OCI-LY3 (cell line): ENCODE measurements at regions not wholly inside any gene's neighbourhood (a gene's known extent, or its start where the extent isn't known, plus 50 kb on each side); places are given as distances from the start of the nearest gene placed in this dataset.

Experiments used
- EZH2phosphoT487 ChIP-seq: fragments of 200-600 bp; shearing (Covaris generic); IDR thresholded peaks from 2 replicates; pipeline ENCODE4 v1.6.1; 2018; ENCODE audit warnings: antibody characterized with exemption, mixed run types, low read depth
- TF ChIP-seq, protein P1 (sequence below): fragments of 200-600, 300-600 bp; sonication (generic); IDR thresholded peaks from 2 replicates; pipeline ENCODE4 v1.5.1; 2014; ENCODE audit warnings: antibody characterized with exemption, low read length, low read depth

DNA sequence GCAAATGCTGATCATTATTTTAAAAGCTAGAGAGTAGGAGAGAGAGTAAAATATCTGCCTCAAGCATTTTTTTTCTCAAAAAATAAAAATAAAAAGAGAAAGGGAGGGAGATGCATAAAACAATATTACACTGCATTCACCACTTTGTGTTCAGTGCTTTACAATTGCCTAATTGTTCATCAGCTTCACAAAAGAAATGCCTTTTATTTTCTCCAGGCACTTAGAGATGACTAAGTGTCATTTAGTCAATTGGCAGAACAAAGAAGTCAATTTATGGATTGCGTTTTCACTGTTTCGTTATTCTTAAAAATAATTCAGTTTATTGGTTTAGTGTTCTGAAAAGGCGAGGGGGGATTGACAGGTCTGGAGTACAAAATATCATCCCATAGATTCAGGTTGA is 232.5 kb upstream of the CCNH start:
- TF ChIP-seq, protein P1, sequence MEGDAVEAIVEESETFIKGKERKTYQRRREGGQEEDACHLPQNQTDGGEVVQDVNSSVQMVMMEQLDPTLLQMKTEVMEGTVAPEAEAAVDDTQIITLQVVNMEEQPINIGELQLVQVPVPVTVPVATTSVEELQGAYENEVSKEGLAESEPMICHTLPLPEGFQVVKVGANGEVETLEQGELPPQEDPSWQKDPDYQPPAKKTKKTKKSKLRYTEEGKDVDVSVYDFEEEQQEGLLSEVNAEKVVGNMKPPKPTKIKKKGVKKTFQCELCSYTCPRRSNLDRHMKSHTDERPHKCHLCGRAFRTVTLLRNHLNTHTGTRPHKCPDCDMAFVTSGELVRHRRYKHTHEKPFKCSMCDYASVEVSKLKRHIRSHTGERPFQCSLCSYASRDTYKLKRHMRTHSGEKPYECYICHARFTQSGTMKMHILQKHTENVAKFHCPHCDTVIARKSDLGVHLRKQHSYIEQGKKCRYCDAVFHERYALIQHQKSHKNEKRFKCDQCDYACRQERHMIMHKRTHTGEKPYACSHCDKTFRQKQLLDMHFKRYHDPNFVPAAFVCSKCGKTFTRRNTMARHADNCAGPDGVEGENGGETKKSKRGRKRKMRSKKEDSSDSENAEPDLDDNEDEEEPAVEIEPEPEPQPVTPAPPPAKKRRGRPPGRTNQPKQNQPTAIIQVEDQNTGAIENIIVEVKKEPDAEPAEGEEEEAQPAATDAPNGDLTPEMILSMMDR = no peak
- TF ChIP-seq EZH2phosphoT487 = no peak
